Fibroblast of the aortic adventitia (primary cell): ENCODE measurements at regions not wholly inside any gene's neighbourhood (a gene's known extent, or its start where the extent isn't known, plus 50 kb on each side); places are given as distances from the start of the nearest gene placed in this dataset.
"Not testable (repeated sequence)": the region's sequence is repeated elsewhere in the genome, so short reads cannot be mapped to it uniquely, and the experiment has no call there.

Source experiments
- DNase-seq: peaks from one replicate; pipeline ENCODE4 v3.0.0-alpha.2; 2010; ENCODE audit warnings: low read depth
- H3K4me3 ChIP-seq: 2 replicates; pipeline ENCODE4 v1.5.1; 2011; ENCODE audit warnings: low read depth, mild to moderate bottlenecking, control low read depth, low read length, moderate library complexity
- CTCF ChIP-seq: IDR thresholded peaks from 2 replicates; pipeline ENCODE4 v1.5.1; 2011; ENCODE audit warnings: mild to moderate bottlenecking, low read length, control low read depth, inconsistent platforms; ENCODE audit not compliant: insufficient read depth

GRCh38 chrX:1074172-1074571 lies 138.3 kb downstream of the CRLF2 start:
- TF ChIP-seq CTCF, result no peak
- no peak for DNase-seq
- no peak overlapping the region for H3K4me3 ChIP-seq

GRCh38 chrX:1072637-1073377 lies 139.6 kb downstream of the CRLF2 start:
- no peak for DNase-seq
- TF ChIP-seq CTCF, result no peak
- no peak overlapping the region for H3K4me3 ChIP-seq

- H3K4me3 ChIP-seq, result no peak overlapping the region
- no peak for DNase-seq
- TF ChIP-seq CTCF, result no peak
These were observed 141.1 kb downstream of the CRLF2 start for GRCh38 chrX:1071351-1071750.

GRCh38 chrX:1062351-1062750 lies 150.1 kb downstream of the CRLF2 start:
- TF ChIP-seq CTCF, result no peak
- no peak overlapping the region for H3K4me3 ChIP-seq
- DNase-seq, result no peak

GRCh38 chrX:1060562-1060960 lies 151.9 kb downstream of the CRLF2 start:
- no peak for DNase-seq
- H3K4me3 ChIP-seq, result no peak overlapping the region
- TF ChIP-seq CTCF, result no peak

- H3K4me3 ChIP-seq, result no peak overlapping the region
- no peak for TF ChIP-seq CTCF
- no peak for DNase-seq
These were observed 152.6 kb downstream of the CRLF2 start for GRCh38 chrX:1059576-1060561.

- not testable (repeated sequence) for DNase-seq, H3K4me3 ChIP-seq
These were observed 158.8 kb downstream of the CRLF2 start for GRCh38 chrX:1053600-1053999.
